ENCODE measurements at regions not wholly inside any gene's neighbourhood (a gene's known extent, or its start where the extent isn't known, plus 50 kb on each side); places are given as distances from the start of the nearest gene placed in this dataset.

GRCh38 chr19:56994251-56995017 lies 125.4 kb upstream of the USP29 start:
- intact Hi-C loops (cut with DNase I; ENCODE audit: low total_unique reads): no loop called here
- DNase-seq: no peak
- in situ Hi-C loops (cut with MboI; ENCODE audit: low pct_ligation_motif_present in 1 of 4, low pct_unique_long_range_greater_than_20kb in 1 of 4, low sequenced_read_pairs in 3 of 4): no loop called here
- Histone ChIP-seq H3K4me1 (no peaks in the 10 kb centered on the region), H3K27ac (no peak overlapping the region), H3K36me3 (no peaks in the 10 kb centered on the region), H3K9me3 (no peaks in the 10 kb centered on the region), H3K4me3 (no peak overlapping the region), H3K27me3 (no peaks in the 10 kb centered on the region)
- TF ChIP-seq, protein P1, sequence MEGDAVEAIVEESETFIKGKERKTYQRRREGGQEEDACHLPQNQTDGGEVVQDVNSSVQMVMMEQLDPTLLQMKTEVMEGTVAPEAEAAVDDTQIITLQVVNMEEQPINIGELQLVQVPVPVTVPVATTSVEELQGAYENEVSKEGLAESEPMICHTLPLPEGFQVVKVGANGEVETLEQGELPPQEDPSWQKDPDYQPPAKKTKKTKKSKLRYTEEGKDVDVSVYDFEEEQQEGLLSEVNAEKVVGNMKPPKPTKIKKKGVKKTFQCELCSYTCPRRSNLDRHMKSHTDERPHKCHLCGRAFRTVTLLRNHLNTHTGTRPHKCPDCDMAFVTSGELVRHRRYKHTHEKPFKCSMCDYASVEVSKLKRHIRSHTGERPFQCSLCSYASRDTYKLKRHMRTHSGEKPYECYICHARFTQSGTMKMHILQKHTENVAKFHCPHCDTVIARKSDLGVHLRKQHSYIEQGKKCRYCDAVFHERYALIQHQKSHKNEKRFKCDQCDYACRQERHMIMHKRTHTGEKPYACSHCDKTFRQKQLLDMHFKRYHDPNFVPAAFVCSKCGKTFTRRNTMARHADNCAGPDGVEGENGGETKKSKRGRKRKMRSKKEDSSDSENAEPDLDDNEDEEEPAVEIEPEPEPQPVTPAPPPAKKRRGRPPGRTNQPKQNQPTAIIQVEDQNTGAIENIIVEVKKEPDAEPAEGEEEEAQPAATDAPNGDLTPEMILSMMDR (IDR thresholded peaks at IDR 0.05): no peak
- TF ChIP-seq POLR2A (IDR thresholded peaks at IDR 0.05): no peak
- WGBS, 2 donors (ENCODE audit: low coverage in 1 of 2): 79 to 84% methylated on average over 3 to 23 of the region's 23 CpGs

DNA sequence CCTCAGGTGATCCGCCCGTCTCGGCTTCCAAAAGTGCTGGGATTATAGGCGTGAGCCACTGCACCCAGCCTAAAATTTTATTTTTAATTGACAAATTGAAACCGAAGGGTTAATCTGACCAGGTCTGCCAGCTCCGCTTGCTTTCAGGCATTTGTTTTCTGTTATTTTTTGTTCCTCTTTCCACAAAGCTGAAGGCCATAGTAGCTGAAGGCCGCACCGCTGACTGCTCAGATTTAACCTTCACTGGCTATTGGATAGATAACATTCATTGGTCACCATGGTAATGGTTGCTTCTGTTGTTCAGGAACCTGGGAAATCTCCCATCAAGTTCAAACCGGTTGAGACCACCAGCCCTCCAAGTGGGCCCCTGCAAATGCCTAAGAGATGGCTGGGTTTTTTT lies 124.5 kb upstream of the USP29 start:
- in situ Hi-C loops (cut with MboI; ENCODE audit: low pct_ligation_motif_present in 1 of 4, low pct_unique_long_range_greater_than_20kb in 1 of 4, low sequenced_read_pairs in 3 of 4) (no loop called here), intact Hi-C loops (cut with DNase I; ENCODE audit: low total_unique reads) (no loop called here)
- no peaks in the 10 kb centered on the region for H3K9me3 ChIP-seq
- 71 to 74% methylated on average over 7 to 9 of the region's 9 CpGs for WGBS, 2 donors (ENCODE audit: low coverage in 1 of 2)
- no peaks in the 10 kb centered on the region for H3K36me3 ChIP-seq
- H3K27me3 ChIP-seq: no peaks in the 10 kb centered on the region
- TF ChIP-seq, protein P1 (IDR thresholded peaks at IDR 0.05): no peak
- TF ChIP-seq POLR2A (IDR thresholded peaks at IDR 0.05) (no peak), POLR2AphosphoS5 (IDR thresholded peaks at IDR 0.05) (no peak), EP300 (IDR thresholded peaks at IDR 0.05; ENCODE audit: low read depth) (no peak)
- DNase-seq: no peak
- no peaks in the 10 kb centered on the region for H3K4me1 ChIP-seq
- H3K4me3 ChIP-seq: no peak overlapping the region
- H3K27ac ChIP-seq: no peak overlapping the region

GRCh38 chr19:57002195-57002601 lies 117.6 kb upstream of the USP29 start:
- TF ChIP-seq POLR2AphosphoS5 (IDR thresholded peaks at IDR 0.05): no peak
- no peak for TF ChIP-seq POLR2A (IDR thresholded peaks at IDR 0.05)
- TF ChIP-seq, protein P1 (IDR thresholded peaks at IDR 0.05): no peak
- no peak for TF ChIP-seq EP300 (IDR thresholded peaks at IDR 0.05; ENCODE audit: low read depth)
- H3K4me1 ChIP-seq: no peaks in the 10 kb centered on the region
- H3K9me3 ChIP-seq: no peaks in the 10 kb centered on the region
- DNase-seq: no peak
- intact Hi-C loops (cut with DNase I; ENCODE audit: low total_unique reads): no loop called here
- no peaks in the 10 kb centered on the region for H3K36me3 ChIP-seq
- WGBS, 2 donors (ENCODE audit: low coverage in 1 of 2): 92% methylated on average over 19 of the region's 19 CpGs; no CpG with 5 or more reads in 1 of the 2 donors
- H3K4me3 ChIP-seq: no peak overlapping the region
- in situ Hi-C loops (cut with MboI; ENCODE audit: low pct_ligation_motif_present in 1 of 4, low pct_unique_long_range_greater_than_20kb in 1 of 4, low sequenced_read_pairs in 3 of 4): no loop called here
- H3K27ac ChIP-seq: no peak overlapping the region
- no peaks in the 10 kb centered on the region for H3K27me3 ChIP-seq

DNA sequence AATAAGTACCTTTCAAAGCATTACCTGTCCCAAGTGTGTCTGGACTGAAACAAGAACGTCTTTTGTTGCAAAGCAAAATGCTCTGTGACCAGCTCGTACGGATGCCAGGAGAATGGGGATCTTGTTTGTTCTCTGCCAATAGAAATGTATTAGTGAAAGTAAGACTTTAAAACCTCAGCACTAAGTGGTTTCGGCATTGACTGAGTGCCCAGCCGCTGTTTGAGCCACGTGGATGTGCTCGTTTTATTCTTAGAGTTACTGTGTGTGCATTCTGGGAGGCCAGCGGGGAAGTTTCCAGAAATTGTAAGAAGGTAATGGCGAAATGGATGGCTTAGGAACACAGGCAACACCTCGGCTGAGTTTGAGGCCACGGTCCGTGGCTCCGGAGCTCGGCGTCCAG lies 117.1 kb upstream of the USP29 start:
- Histone ChIP-seq H3K27me3 (no peaks in the 10 kb centered on the region), H3K4me1 (no peaks in the 10 kb centered on the region), H3K4me3 (no peak overlapping the region), H3K9me3 (no peaks in the 10 kb centered on the region), H3K36me3 (no peaks in the 10 kb centered on the region), H3K27ac (no peak overlapping the region)
- intact Hi-C loops (cut with DNase I; ENCODE audit: low total_unique reads): no loop called here
- in situ Hi-C loops (cut with MboI; ENCODE audit: low pct_ligation_motif_present in 1 of 4, low pct_unique_long_range_greater_than_20kb in 1 of 4, low sequenced_read_pairs in 3 of 4): no loop called here
- no peak for DNase-seq
- TF ChIP-seq POLR2AphosphoS5 (IDR thresholded peaks at IDR 0.05): no peak
- TF ChIP-seq, protein P1 (IDR thresholded peaks at IDR 0.05): no peak
- TF ChIP-seq POLR2A (IDR thresholded peaks at IDR 0.05): no peak
- TF ChIP-seq EP300 (IDR thresholded peaks at IDR 0.05; ENCODE audit: low read depth): no peak
- WGBS, 2 donors (ENCODE audit: low coverage in 1 of 2): 82 to 84% methylated on average over 11 to 15 of the region's 15 CpGs

Measured in transverse colon (tissue), 4 donors.